Stimulated activated naive CD8-positive, alpha-beta T cell treated with anti-CD3 and anti-CD28 coated beads, Interleukin-15, amount 100 ng/mL, for 72 hours (primary cell): ENCODE measurements at regions not wholly inside any gene's neighbourhood (a gene's known extent, or its start where the extent isn't known, plus 50 kb on each side); places are given as distances from the start of the nearest gene placed in this dataset.

ENCODE experiments used
- ATAC-seq: fragments of 150-1000 bp; cut with Tn5 transposase; 2 replicates; pipeline ENCODE4 v1.10.0; 2021; ENCODE audit warnings: mild to moderate bottlenecking, moderate library complexity
- DNase-seq, 2 donors: peaks; one replicate each; pipeline ENCODE4 v3.0.0; 2021 to 2022
- H3K27ac Mint-ChIP-seq, 2 donors: one replicate each; pipeline ENCODE4 v1.8.0; 2022; ENCODE audit warnings: mild to moderate bottlenecking in 2 of 2, mixed read lengths in 2 of 2, moderate library complexity in 2 of 2
- H3K27me3 Mint-ChIP-seq: one replicate; pipeline ENCODE4 v1.8.0; 2022; ENCODE audit warnings: mixed read lengths
- H3K4me1 Mint-ChIP-seq: one replicate; pipeline ENCODE4 v1.8.0; 2022; ENCODE audit warnings: mild to moderate bottlenecking, mixed read lengths
- H3K4me3 Mint-ChIP-seq, 2 donors: one replicate each; pipeline ENCODE4 v1.8.0; 2022; ENCODE audit warnings: mild to moderate bottlenecking in 2 of 2, mixed read lengths in 2 of 2, moderate library complexity in 1 of 2
- H3K9me3 Mint-ChIP-seq, 2 donors: one replicate each; pipeline ENCODE4 v1.8.0; 2022; ENCODE audit warnings: mixed read lengths in 2 of 2

GRCh38 chr22:22106855-22107254, 124.3 kb upstream of the TOP3B start:
- peaks cover 8% of the 10 kb centered on the region for H3K27me3 Mint-ChIP-seq
- H3K4me3 Mint-ChIP-seq = no peak overlapping the region
- peaks cover 14% of the 10 kb centered on the region for H3K4me1 Mint-ChIP-seq
- DNase-seq = no peak
- ATAC-seq = no peak
- H3K9me3 Mint-ChIP-seq = no peaks in the 10 kb centered on the region
- no peak overlapping the region for H3K27ac Mint-ChIP-seq

- H3K9me3 Mint-ChIP-seq = no peaks in the 10 kb centered on the region
- ATAC-seq = no peak
- peaks cover 8% of the 10 kb centered on the region for H3K27me3 Mint-ChIP-seq
- H3K4me1 Mint-ChIP-seq = no peaks in the 10 kb centered on the region
- no peak overlapping the region for H3K4me3 Mint-ChIP-seq
- H3K27ac Mint-ChIP-seq = no peak overlapping the region
- DNase-seq = no peak
Measured at GRCh38 chr22:22105364-22105763, 122.8 kb upstream of the TOP3B start.

DNA sequence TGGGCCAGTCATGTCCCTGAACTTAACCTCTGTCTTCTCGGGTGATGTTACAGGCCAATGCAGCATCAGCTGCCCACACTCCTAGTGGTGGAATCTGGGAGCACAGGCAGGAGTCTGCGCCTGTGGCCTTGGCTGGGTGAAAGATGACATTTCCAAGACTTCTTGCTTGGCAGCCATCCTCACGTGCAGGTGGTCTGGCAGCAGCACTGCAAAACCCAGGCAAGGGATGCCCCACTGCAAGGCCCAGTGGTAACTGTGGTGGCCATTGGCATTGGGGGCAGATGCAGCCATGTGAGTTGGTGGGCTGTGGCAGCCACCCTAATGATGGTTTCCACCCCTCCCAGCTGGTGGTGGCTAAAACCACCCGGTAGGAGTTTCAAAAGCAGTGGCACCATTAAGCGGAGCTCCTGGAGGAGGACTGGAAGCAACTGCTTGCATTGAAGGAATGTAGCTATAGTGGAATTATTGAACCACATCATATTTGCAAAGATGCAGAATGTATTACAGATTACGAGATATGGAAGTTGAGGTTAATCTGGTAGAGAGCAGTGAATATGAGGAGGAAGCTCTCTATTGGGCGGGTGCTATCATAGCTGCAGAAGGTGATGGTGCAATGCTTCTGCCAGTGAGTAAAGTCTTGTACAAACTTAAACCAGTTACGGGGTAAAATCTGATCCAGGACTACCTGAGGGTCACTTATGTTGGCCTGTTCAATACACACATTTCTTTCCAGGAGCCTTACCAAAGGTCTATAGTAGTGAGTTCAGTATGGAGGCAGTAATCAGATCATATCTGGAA, 120.7 kb upstream of the TOP3B start:
- no peak overlapping the region for H3K4me3 Mint-ChIP-seq
- no peaks in the 10 kb centered on the region for H3K9me3 Mint-ChIP-seq
- no peak for ATAC-seq
- no peaks in the 10 kb centered on the region for H3K4me1 Mint-ChIP-seq
- H3K27me3 Mint-ChIP-seq = peaks cover 10% of the 10 kb centered on the region
- no peak overlapping the region for H3K27ac Mint-ChIP-seq
- DNase-seq = peak; percentile 16 to 23

GRCh38 chr22:22099833-22100812, 117.5 kb upstream of the TOP3B start:
- H3K27ac Mint-ChIP-seq = no peak overlapping the region
- no peak overlapping the region for H3K4me3 Mint-ChIP-seq
- H3K27me3 Mint-ChIP-seq = peaks cover 34% of the 10 kb centered on the region
- ATAC-seq (peak; percentile 54), DNase-seq (no peak)
- H3K4me1 Mint-ChIP-seq = no peaks in the 10 kb centered on the region
- no peaks in the 10 kb centered on the region for H3K9me3 Mint-ChIP-seq

- Mint-ChIP-seq H3K4me1 (no peaks in the 10 kb centered on the region), H3K4me3 (no peak overlapping the region), H3K9me3 (no peaks in the 10 kb centered on the region), H3K27me3 (peaks cover 43% of the 10 kb centered on the region), H3K27ac (no peak overlapping the region)
- ATAC-seq (no peak), DNase-seq (no peak)
Measured at GRCh38 chr22:22099194-22099486, 116.6 kb upstream of the TOP3B start.

DNA sequence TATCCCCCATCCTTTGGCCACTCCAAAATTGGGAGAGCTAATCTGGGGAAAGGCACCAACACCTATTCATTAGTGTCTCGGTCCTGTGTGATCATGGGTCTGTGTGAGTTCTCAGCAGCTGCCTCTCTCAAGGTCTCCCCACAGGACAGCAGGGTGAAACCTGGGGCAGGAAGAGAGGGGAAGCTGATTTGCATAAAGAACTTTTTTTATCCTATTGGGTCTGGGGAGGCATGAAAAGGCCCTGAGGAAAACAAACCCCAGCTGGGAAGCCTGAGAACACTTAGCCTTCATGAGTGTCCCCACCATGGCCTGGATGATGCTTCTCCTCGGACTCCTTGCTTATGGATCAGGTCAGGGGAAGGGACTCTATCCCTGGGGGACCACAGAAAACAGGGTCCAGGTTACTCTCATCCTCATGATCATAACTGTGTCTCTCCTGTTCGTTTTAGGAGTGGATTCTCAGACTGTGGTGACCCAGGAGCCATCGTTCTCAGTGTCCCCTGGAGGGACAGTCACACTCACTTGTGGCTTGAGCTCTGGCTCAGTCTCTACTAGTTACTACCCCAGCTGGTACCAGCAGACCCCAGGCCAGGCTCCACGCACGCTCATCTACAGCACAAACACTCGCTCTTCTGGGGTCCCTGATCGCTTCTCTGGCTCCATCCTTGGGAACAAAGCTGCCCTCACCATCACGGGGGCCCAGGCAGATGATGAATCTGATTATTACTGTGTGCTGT, 116.0 kb upstream of the TOP3B start:
- Mint-ChIP-seq H3K27me3 (peaks cover 48% of the 10 kb centered on the region), H3K27ac (no peak overlapping the region), H3K9me3 (no peaks in the 10 kb centered on the region), H3K4me1 (no peaks in the 10 kb centered on the region), H3K4me3 (no peak overlapping the region)
- DNase-seq (no peak), ATAC-seq (no peak)

DNA sequence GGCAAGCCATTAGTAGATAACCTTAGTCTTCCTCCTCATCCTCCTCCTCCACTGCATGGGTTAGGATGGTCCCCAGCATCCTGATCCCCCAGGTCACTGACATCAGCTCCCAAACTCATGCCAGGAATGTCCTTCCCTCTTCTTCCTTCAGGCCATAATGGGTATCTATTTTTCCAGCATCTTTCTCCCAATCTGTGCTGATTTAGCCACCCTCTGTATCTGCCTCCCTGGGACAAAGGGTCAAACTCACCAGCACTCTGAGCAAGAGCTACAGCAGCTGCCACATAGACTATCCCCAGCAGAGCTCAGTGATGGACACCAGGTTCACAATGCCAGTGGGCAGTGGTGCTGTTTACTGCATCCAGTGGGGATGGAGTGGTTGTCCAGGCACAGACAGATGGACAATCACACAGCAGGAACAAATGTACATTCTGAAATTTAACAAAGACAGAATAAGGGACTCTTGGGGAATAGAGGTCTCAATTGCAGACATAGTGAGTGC, 115.2 kb upstream of the TOP3B start:
- H3K4me1 Mint-ChIP-seq = peaks cover 4% of the 10 kb centered on the region
- peaks cover 49% of the 10 kb centered on the region for H3K27me3 Mint-ChIP-seq
- no peak overlapping the region for H3K27ac Mint-ChIP-seq
- no peak for DNase-seq
- ATAC-seq = no peak
- H3K4me3 Mint-ChIP-seq = no peak overlapping the region
- no peaks in the 10 kb centered on the region for H3K9me3 Mint-ChIP-seq

DNA sequence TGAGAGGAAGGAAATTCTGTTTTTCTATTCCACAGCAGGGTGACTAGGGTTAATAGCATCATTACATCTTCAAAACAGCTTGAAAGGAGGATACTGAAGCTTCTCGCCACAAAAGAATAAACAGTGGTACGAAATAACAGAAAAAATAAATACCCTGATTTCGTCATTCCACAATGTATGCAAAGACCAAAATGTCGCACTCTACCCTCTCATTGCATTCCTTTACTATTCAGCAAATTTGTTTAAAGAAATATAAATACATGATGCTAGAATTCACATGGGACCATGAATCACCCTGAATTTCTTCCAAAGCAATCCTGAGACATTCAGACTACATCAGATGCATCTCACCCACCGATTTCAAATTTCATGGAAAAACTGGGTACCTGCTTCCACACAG, 112.3 kb upstream of the TOP3B start:
- Mint-ChIP-seq H3K4me1 (peaks cover 10% of the 10 kb centered on the region), H3K9me3 (no peaks in the 10 kb centered on the region), H3K27ac (no peak overlapping the region), H3K4me3 (no peak overlapping the region), H3K27me3 (peaks cover 68% of the 10 kb centered on the region)
- no peak for DNase-seq
- ATAC-seq = no peak

GRCh38 chr22:22094514-22094913, 111.9 kb upstream of the TOP3B start:
- Mint-ChIP-seq H3K27me3 (peaks cover 68% of the 10 kb centered on the region), H3K4me1 (peaks cover 10% of the 10 kb centered on the region), H3K27ac (no peak overlapping the region), H3K9me3 (no peaks in the 10 kb centered on the region), H3K4me3 (no peak overlapping the region)
- no peak for DNase-seq
- no peak for ATAC-seq

GRCh38 chr22:22093743-22094142, 111.2 kb upstream of the TOP3B start:
- Mint-ChIP-seq H3K4me1 (peaks cover 10% of the 10 kb centered on the region), H3K27me3 (peaks cover 68% of the 10 kb centered on the region), H3K4me3 (no peak overlapping the region), H3K9me3 (no peaks in the 10 kb centered on the region), H3K27ac (no peak overlapping the region)
- ATAC-seq = no peak
- DNase-seq = no peak

GRCh38 chr22:22092974-22093373, 110.4 kb upstream of the TOP3B start:
- peaks cover 10% of the 10 kb centered on the region for H3K4me1 Mint-ChIP-seq
- ATAC-seq (peak; percentile 59), DNase-seq (no peak)
- no peaks in the 10 kb centered on the region for H3K9me3 Mint-ChIP-seq
- no peak overlapping the region for H3K4me3 Mint-ChIP-seq
- peaks cover 64% of the 10 kb centered on the region for H3K27me3 Mint-ChIP-seq
- H3K27ac Mint-ChIP-seq = no peak overlapping the region

DNA sequence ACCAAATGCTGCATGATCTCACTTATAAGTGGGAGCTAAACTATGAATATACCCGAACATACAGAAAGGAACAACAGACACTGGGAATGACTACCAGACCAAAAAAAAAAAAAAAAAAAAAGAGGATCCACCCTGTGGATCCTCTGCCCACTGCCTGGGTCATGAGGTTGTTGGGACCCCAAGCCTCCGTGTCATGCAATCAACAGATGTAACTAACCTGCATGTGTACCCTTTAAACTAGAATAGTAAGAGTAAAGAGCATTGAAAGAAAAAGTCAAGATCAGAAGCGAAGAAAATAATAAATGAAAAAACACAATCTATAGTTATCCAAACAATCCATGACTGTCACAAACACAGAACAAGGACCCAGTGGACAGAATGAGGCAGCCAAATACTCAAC, 109.5 kb upstream of the TOP3B start:
- H3K9me3 Mint-ChIP-seq = no peaks in the 10 kb centered on the region
- H3K27me3 Mint-ChIP-seq = peaks cover 59% of the 10 kb centered on the region
- H3K4me3 Mint-ChIP-seq = no peak overlapping the region
- H3K4me1 Mint-ChIP-seq = peaks cover 10% of the 10 kb centered on the region
- H3K27ac Mint-ChIP-seq = peak overlapping the region in 1 of 2 donors; percentile 53
- no peak for DNase-seq
- ATAC-seq = no peak

- peaks cover 52% of the 10 kb centered on the region for H3K27me3 Mint-ChIP-seq
Measured at GRCh38 chr22:22091400-22091878, 108.9 kb upstream of the TOP3B start.

DNA sequence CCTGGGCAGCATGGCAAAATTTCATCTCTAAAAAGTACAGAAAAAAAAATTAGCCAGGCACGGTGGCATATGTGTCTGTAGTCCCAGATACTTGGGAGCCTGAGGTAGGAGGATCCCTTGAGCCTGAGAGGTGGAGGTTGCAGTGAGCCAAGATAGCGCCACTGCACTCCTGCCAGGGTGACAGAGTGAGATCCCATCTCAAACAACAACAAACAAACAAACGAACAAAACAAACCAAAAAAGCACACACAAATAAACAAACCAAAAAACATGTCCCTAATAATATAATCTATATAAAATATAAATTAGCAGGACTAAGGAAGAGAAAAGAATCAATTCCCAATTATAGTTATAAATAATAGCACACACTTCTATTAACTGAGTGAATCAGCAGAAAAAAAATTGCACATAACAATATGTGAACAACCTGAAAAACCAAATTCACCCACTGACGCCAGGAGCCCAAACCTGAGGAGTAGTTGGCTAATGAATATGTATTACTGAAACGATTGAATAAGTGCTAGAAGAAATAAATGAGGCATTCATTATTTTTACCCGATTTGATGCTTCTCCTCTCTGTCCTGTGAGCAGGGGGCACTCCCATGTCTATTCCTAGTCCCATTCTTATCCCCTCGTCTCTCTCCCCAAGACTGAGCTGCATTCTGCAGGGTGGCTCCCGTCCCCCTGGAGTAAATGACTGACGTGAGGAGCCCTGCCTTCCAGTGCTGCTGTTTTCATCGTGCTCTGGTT, 108.2 kb upstream of the TOP3B start:
- H3K27me3 Mint-ChIP-seq = peaks cover 50% of the 10 kb centered on the region
- H3K4me3 Mint-ChIP-seq = no peak overlapping the region
- no peaks in the 10 kb centered on the region for H3K9me3 Mint-ChIP-seq
- H3K27ac Mint-ChIP-seq = no peak overlapping the region
- DNase-seq (no peak), ATAC-seq (no peak)
- H3K4me1 Mint-ChIP-seq = peaks cover 10% of the 10 kb centered on the region

More at GRCh38 chr22:22091400-22091878, 108.9 kb upstream of the TOP3B start:
- no peak overlapping the region for H3K27ac Mint-ChIP-seq
- ATAC-seq = no peak
- no peak overlapping the region for H3K4me3 Mint-ChIP-seq
- no peak for DNase-seq
- H3K4me1 Mint-ChIP-seq = peaks cover 10% of the 10 kb centered on the region
- no peaks in the 10 kb centered on the region for H3K9me3 Mint-ChIP-seq
